ENCODE measurements at regions not wholly inside any gene's neighbourhood (a gene's known extent, or its start where the extent isn't known, plus 50 kb on each side); places are given as distances from the start of the nearest gene placed in this dataset.

DNA sequence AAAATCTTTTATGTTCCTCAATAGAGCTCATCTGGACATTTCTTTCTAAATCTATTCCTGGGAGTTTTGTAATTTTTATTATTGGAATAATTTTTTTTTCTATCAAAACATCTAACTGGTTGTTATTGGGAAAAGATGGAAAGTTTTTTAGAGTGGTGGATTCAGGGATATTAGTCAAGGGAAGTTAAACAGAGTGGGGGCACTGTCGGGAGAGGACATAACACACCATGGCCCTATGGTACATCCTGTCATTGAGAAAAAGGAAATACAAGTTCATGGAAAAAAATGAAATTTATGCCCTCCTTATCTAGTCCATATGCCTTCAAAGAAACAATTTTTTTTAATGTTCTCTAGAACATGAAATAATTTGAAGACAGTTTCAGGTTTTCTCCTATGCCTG, 96.3 kb upstream of the TSPAN5 start:
- H3K14ac ChIP-seq (replicated peaks; ENCODE audit: low read depth, low read length) = no peak overlapping the region
- no peak overlapping the region for H2AK9ac ChIP-seq (replicated peaks; ENCODE audit: low read depth, low read length, poor library complexity)
- H3K27me3 ChIP-seq (ENCODE audit: control insufficient read depth, insufficient read depth, low read length) = peaks cover 2% of the 10 kb centered on the region; the same call in 1 of the 2 replicates
- H3K4ac ChIP-seq (ENCODE audit: low read depth, low read length) = no peak overlapping the region
- H3K23ac ChIP-seq (ENCODE audit: low read depth, low read length) = no peak overlapping the region
- H3K4me2 ChIP-seq (ENCODE audit: low read depth, low read length) = no peak overlapping the region
- in situ Hi-C loops (cut with MboI; ENCODE audit: low sequenced_read_pairs) (no loop called here), dilution Hi-C loops (cut with HindIII; ENCODE audit: low sequenced_read_pairs, unreplicated experiment) (no loop called here), intact Hi-C loops (cut with micrococcal nuclease) (no loop called here)
- H2AFZ ChIP-seq (replicated peaks; ENCODE audit: low read length, poor library complexity) = no peak overlapping the region
- no peak overlapping the region for H3K18ac ChIP-seq (ENCODE audit: low read depth, low read length)
- ChIA-PET CTCF (no interaction called here), POLR2A (ENCODE audit: unreplicated experiment) (no interaction called here)
- H3K36me3 ChIP-seq (ENCODE audit: control insufficient read depth, insufficient read depth, low read length) = no peaks in the 10 kb centered on the region
- no peaks in the 10 kb centered on the region for H3K4me1 ChIP-seq (ENCODE audit: control insufficient read depth, insufficient read depth, low read length)
- ATAC-seq (ENCODE audit: low read depth) (no peak), DNase-seq (no peak)
- no peak overlapping the region for H4K8ac ChIP-seq (ENCODE audit: low read depth in 2 of 2, low read length in 2 of 2)
- H3K9me1 ChIP-seq (ENCODE audit: insufficient read depth, low read length) = no peaks in the 10 kb centered on the region
- TF ChIP-seq RCOR1 (IDR thresholded peaks at IDR 0.05; ENCODE audit: insufficient replicate concordance, low read length) (no peak), RAD21 (IDR thresholded peaks at IDR 0.05; ENCODE audit: low read length) (no peak)
- TF ChIP-seq, protein P1, sequence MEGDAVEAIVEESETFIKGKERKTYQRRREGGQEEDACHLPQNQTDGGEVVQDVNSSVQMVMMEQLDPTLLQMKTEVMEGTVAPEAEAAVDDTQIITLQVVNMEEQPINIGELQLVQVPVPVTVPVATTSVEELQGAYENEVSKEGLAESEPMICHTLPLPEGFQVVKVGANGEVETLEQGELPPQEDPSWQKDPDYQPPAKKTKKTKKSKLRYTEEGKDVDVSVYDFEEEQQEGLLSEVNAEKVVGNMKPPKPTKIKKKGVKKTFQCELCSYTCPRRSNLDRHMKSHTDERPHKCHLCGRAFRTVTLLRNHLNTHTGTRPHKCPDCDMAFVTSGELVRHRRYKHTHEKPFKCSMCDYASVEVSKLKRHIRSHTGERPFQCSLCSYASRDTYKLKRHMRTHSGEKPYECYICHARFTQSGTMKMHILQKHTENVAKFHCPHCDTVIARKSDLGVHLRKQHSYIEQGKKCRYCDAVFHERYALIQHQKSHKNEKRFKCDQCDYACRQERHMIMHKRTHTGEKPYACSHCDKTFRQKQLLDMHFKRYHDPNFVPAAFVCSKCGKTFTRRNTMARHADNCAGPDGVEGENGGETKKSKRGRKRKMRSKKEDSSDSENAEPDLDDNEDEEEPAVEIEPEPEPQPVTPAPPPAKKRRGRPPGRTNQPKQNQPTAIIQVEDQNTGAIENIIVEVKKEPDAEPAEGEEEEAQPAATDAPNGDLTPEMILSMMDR (conservative IDR thresholded peaks at IDR 0.05; ENCODE audit: low read depth, low read length) = no peak
- no CpG with 5 or more reads among the region's 1 CpG for WGBS, 2 experiments (ENCODE audit: extremely low coverage in 2 of 2, insufficient read length in 1 of 2)
- no peak overlapping the region for H2BK5ac ChIP-seq (ENCODE audit: low read depth, low read length, poor library complexity, severe bottlenecking)
- H3K79me1 ChIP-seq (ENCODE audit: low read depth in 1 of 2, low read length in 2 of 2) = no peaks in the 10 kb centered on the region
- no peaks in the 10 kb centered on the region for H4K20me1 ChIP-seq (ENCODE audit: insufficient read depth, low read length)
- no peak overlapping the region for H2AK5ac ChIP-seq (ENCODE audit: low read depth, low read length)
- no peaks in the 10 kb centered on the region for H3K9me3 ChIP-seq (ENCODE audit: control insufficient read depth, insufficient read depth, low read length)
- no peak overlapping the region for H4K5ac ChIP-seq (ENCODE audit: low read depth, low read length)
- no peak overlapping the region for H2BK120ac ChIP-seq (ENCODE audit: low read depth, low read length)
- no peak overlapping the region for H4K91ac ChIP-seq (ENCODE audit: insufficient read depth, low read depth, low read length)
- H3K56ac ChIP-seq (ENCODE audit: extremely low read depth, insufficient read depth, low read length) = no peak overlapping the region
- no peak overlapping the region for H2BK20ac ChIP-seq (ENCODE audit: low read depth, low read length)
- no peak overlapping the region for H2BK15ac ChIP-seq (ENCODE audit: low read depth, low read length)
- no TSS peak for BruUV-seq (replicated peaks)
- H3K27ac ChIP-seq (ENCODE audit: insufficient read depth, low read length) = no peak overlapping the region
- H3K9ac ChIP-seq (ENCODE audit: low read depth, low read length) = no peak overlapping the region
- no peak overlapping the region for H3K4me3 ChIP-seq (ENCODE audit: insufficient read depth, low read depth, low read length)
